NCI-H1930 (cell line): ENCODE measurements at regions not wholly inside any gene's neighbourhood (a gene's known extent, or its start where the extent isn't known, plus 50 kb on each side); places are given as distances from the start of the nearest gene placed in this dataset.

Experiments
- DNase-seq, 2 experiments: peaks; one replicate each; lab custom pipeline; 2025; lab: John Stamatoyannopoulos, UW

- DNase-seq, result no peak
Observed at GRCh38 chr4:187183346-187183745, 459.7 kb upstream of the FAT1 start.

- no peak for DNase-seq
Observed at GRCh38 chr4:187183826-187184225, 460.2 kb upstream of the FAT1 start.

GRCh38 chr4:187184508-187184907, 460.9 kb upstream of the FAT1 start:
- no peak for DNase-seq

GRCh38 chr4:187188118-187188517, 464.5 kb upstream of the FAT1 start:
- DNase-seq, result no peak

GRCh38 chr4:187188741-187189140, 465.1 kb upstream of the FAT1 start:
- DNase-seq, result no peak

GRCh38 chr4:187190390-187190789, 466.7 kb upstream of the FAT1 start:
- no peak for DNase-seq

- no peak for DNase-seq
Observed at GRCh38 chr4:187191676-187192075, 468.0 kb upstream of the FAT1 start.

- DNase-seq, result no peak
Observed at GRCh38 chr4:187192266-187192665, 468.6 kb upstream of the FAT1 start.

- DNase-seq, result no peak
Observed at GRCh38 chr4:187193141-187193540, 469.5 kb upstream of the FAT1 start.

- DNase-seq, result no peak
Observed at GRCh38 chr4:187204389-187204918, 480.8 kb upstream of the FAT1 start.

- no peak for DNase-seq
Observed at GRCh38 chr4:187207931-187208330, 484.3 kb upstream of the FAT1 start.

GRCh38 chr4:187208651-187209050, 485.0 kb upstream of the FAT1 start:
- DNase-seq, result no peak

- DNase-seq, result no peak
Observed at GRCh38 chr4:187209921-187210613, 486.4 kb upstream of the FAT1 start.

GRCh38 chr4:187212446-187213080, 488.9 kb upstream of the FAT1 start:
- DNase-seq, result no peak

GRCh38 chr4:187215438-187215837, 491.8 kb upstream of the FAT1 start:
- DNase-seq, result no peak

- DNase-seq, result no peak
Observed at GRCh38 chr4:187218705-187219245, 495.1 kb upstream of the FAT1 start.

- DNase-seq, result no peak
Observed at GRCh38 chr4:187224560-187224959, 500.9 kb upstream of the FAT1 start.

- no peak for DNase-seq
Observed at GRCh38 chr4:187227907-187228704, 504.4 kb upstream of the FAT1 start.

- no peak for DNase-seq
Observed at GRCh38 chr4:187232196-187232595, 508.5 kb upstream of the FAT1 start.

GRCh38 chr4:187232796-187233195, 509.1 kb upstream of the FAT1 start:
- no peak for DNase-seq

GRCh38 chr4:187235456-187236170, 512.0 kb upstream of the FAT1 start:
- peak; percentile 32 to 46 for DNase-seq
